ENCODE measurements at regions not wholly inside any gene's neighbourhood (a gene's known extent, or its start where the extent isn't known, plus 50 kb on each side); places are given as distances from the start of the nearest gene placed in this dataset.
A peak's percentile ranks its signal among the peaks of the same experiment; 100 is the strongest.

- no peak for DNase-seq (ENCODE audit: low read depth, low spot score)
Observed at GRCh38 chr9:88230612-88231011, 92.3 kb upstream of the SPATA31C2 start.

DNA sequence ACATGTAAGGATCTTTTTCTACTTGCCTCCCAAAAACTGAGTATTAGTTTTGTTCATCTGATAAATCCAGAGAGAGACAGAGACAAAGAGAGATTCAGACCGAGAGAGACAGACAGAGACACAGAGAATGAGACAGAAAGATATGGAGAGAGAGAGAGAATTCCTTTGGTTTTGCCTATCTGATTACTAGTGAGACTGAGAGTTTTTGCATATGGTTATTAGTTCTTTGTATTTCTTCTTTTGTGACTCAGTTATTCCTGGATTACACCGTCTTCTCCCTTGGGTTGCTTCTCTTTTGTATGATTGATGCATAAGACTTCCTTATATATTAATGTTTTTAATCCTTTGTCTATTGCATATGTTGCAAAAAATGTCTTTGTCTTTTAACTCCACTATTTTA lies 91.2 kb upstream of the SPATA31C2 start:
- DNase-seq (ENCODE audit: low read depth, low spot score): no peak

DNA sequence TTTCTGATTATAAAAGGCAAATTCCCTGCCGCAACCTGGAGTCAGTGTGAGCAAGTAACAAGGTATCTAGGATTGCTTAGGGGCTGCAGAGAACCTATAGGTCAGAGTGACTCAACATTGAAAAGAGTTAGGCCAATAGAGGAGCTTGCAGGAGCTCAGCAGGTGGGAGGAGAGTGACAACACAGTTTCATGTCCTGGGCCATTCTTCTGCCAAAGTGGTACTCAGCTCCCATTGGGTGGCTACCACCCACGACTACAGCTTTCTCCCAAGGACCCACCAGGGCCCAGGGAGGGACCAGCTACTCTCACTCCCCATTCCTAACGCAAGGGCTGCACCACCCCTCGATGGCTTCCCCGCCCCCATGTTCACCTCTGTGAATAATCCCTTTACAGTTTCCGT lies 86.7 kb upstream of the SPATA31C2 start:
- DNase-seq (ENCODE audit: low read depth, low spot score): no peak

GRCh38 chr9:88221105-88221504 lies 82.8 kb upstream of the SPATA31C2 start:
- no peak for DNase-seq (ENCODE audit: low read depth, low spot score)

GRCh38 chr9:88220652-88221051 lies 82.4 kb upstream of the SPATA31C2 start:
- no peak for DNase-seq (ENCODE audit: low read depth, low spot score)

DNA sequence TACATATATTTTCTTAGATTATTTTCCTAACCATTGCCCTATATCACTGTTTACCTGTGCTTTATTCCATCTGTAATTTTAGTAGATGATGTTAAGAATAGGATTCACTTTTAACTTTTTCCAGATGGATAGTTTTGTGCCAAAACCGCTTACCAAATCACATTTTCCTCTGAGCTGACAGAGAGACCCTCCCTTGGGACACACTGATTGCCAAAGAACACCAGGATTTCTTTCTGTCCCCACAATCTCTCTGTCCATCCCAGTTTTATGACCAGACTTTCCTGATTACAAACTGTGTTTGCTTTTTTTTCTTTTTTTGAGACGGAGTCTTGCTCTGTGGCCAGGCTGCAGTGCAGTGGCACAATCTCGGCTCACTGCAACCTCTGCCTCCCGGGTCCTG lies 81.3 kb upstream of the SPATA31C2 start:
- no peak for DNase-seq (ENCODE audit: low read depth, low spot score)

GRCh38 chr9:88218726-88219125 lies 80.5 kb upstream of the SPATA31C2 start:
- peak; percentile 6 for DNase-seq (ENCODE audit: low read depth, low spot score)

- no peak for DNase-seq (ENCODE audit: low read depth, low spot score)
Observed at GRCh38 chr9:88216126-88216995, 78.1 kb upstream of the SPATA31C2 start.

- DNase-seq (ENCODE audit: low read depth, low spot score): no peak
Observed at GRCh38 chr9:88215196-88216125, 77.2 kb upstream of the SPATA31C2 start.

DNA sequence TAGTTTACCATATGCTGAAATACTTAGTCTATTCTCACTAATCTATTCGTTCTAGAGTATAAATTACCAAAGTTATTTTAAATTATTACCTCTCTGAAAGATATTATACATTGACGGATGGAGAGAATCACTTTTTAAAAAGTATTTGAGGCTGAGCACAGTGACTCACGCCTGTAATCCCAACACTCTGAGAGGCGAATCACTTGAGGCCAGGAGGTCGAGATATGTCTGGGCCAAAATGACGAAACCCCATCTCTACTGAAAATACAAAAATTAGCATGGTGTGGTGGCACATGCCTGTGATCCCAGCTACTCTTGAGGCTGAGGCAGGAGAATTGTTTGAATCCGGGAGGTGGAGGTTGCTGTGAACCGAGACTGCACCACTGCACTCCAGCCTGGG lies 64.0 kb upstream of the SPATA31C2 start:
- DNase-seq (ENCODE audit: low read depth, low spot score): no peak

GRCh38 chr9:88198341-88198807 lies 60.1 kb upstream of the SPATA31C2 start:
- DNase-seq (ENCODE audit: low read depth, low spot score): peak; percentile 48

DNA sequence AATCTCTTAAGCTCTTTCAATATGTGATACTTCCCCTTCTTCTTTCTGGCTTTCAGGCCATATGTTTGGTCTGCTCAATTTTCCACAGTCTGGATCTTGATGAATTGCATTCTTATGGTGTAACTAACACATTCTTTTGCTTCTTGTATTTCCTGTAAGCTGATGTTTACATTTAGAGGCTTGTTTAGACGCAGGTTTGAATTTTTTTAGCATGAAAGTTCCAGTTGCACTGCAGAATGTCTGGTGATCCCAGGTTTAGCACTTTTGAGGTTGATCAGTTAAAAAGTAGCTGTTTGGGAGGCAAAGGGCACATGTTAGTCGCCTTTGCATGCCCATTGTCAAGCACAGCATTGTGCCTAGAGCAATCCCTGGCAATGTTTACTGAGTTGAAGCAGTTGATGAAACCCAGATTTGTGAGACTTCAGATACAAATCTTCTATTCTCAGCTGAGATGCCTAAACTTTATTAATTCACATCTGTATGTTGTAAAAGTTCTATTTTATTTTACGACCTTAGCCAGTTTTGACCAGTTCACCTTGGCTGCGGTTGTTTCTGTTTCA lies 59.6 kb upstream of the SPATA31C2 start:
- DNase-seq (ENCODE audit: low read depth, low spot score): peak; percentile 82

DNA sequence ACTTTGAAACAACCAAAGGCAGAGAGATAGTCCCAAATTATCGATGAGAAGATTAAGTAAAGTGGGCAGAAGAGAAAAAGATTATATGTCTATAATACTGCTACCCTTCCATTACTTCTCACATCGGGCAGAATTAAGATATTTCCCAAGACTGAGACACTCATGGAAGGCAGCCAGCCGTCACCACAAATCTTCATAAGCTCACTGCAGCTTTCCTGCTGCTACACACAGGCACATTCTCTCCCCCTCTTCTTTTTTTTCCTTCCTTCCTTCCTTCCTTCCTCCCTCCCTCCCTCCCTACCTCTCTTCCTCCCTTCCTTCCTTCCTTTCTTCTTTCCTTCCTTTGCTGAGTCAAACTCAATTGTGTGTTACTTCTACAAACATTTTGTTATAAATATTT lies 58.7 kb upstream of the SPATA31C2 start:
- peak; percentile 88 for DNase-seq (ENCODE audit: low read depth, low spot score)

GRCh38 chr9:88196142-88196790 lies 58.0 kb upstream of the SPATA31C2 start:
- peak; percentile 36 for DNase-seq (ENCODE audit: low read depth, low spot score)

DNA sequence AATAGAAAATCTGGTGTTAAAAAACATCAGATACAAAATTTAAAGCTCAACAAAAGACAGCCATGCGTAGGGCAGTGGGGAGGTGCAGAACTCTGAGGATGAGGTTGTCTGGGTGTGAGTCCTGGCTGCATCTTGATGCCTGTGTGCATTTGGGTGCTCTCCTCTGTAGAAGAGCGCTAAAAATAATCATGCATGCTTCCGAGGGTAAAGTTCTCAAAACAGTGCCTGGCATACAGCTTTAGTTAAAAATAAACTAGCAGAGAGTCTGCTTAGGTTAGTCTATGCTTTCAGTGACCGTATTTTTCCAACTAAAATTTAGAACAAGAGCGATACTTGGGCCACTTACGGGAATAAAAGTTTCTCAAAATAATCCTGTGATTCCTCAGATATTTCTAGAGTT lies 55.5 kb upstream of the SPATA31C2 start:
- no peak for DNase-seq (ENCODE audit: low read depth, low spot score)

GRCh38 chr9:88191456-88191855 lies 53.2 kb upstream of the SPATA31C2 start:
- DNase-seq (ENCODE audit: low read depth, low spot score): no peak

DNA sequence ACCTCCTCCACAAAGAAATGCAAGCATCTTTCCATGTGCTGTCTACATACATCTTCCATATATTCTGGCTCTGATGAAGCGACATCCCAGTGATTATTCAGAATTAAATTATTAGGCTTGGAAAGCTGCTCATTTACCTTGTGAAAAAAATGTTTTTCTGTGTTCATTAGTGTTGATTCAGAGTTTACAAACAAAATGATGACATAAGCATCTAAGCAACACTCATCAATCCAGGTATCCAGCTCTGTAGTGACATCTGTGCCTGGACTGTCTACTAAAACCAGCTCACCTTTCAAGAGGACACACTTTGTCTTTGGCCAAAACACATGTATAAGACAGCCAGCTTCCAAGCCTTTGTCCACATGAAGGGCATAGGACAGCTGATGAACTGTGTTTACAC lies 51.1 kb upstream of the SPATA31C2 start:
- no peak for DNase-seq (ENCODE audit: low read depth, low spot score)

Measured in astrocyte of the hippocampus (primary cell).